Lung microvascular endothelial cell (primary cell): ENCODE measurements at regions not wholly inside any gene's neighbourhood (a gene's known extent, or its start where the extent isn't known, plus 50 kb on each side); places are given as distances from the start of the nearest gene placed in this dataset.
"Not testable (repeated sequence)": the region's sequence is repeated elsewhere in the genome, so short reads cannot be mapped to it uniquely, and the experiment has no call there.

Source experiments
- DNase-seq, 2 donors: peaks; one replicate each; pipeline versions ENCODE4 v3.0.0 to v3.0.0-alpha.2; 2010; ENCODE audit warnings: low read depth in 2 of 2

DNA sequence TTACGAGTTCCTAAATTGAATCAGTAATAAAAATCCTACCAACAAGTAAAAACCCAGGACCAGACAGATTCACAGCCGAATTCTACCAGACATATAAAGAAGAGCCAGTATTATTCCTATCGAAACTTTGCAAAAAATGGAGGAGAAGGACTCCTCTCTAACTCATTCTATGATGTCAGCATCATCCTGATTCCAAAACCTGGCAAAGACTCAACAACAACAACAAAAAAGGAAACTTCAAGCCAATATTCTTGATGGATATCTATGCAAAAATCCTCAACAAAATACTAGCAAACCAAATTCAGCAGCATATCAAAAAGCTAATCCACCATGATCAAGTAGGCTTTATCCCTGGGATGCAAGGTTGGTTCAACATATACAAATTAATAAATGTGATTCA, 84.6 kb upstream of the ADRB2 start:
- DNase-seq: peak; percentile 55 to 73

DNA sequence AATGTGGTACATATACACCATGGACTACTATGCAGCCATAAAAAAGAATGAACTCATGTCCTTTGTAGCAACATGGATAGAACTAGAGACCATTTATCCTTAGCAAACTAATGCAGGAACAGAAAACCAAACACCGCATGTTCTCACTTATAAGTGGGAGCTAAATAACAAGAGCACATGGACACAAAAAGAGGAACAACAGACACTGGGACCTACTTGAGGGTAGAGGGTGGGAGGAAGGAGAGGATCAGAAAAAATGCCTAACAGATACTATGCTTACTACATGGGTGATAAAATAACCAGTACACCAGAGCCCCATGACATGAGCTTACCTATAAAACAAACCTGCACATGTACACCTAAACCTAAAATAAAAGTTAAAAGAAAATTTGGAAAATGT, 82.0 kb upstream of the ADRB2 start:
- DNase-seq: not testable (repeated sequence)

DNA sequence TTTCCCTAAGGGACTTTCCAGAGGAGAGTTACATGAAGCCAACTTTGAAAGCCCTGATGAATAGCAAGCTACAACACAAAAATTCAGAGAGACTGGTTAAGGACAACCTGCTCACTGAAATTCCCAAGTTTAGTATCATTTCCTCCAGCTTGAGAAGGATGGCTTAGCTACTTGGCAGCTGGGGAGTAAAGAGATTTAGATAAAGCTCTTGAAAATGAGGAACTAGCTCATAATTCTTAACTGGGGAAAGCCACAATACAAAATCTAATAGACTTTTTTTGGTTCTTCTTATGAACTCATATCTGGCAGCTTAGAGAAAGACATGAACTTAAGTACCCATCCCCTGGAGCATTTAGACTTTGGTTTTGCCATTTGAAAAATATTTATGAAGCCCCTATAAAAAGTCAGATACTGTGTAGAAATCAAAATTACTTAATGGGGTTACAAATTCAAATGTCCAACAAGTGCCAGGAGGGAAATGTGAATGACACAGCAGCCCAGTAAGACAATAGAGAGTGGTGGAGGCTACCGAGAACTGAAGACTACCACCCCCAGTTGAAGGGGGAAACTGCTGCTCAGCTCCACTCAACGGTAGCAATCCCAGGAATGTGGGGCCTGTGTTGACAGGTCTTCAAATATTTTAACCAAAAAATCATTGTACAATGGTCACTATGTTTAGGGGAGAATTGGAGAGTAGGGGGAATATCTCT, 79.4 kb upstream of the ADRB2 start:
- DNase-seq: peak; percentile 34 to 84

DNA sequence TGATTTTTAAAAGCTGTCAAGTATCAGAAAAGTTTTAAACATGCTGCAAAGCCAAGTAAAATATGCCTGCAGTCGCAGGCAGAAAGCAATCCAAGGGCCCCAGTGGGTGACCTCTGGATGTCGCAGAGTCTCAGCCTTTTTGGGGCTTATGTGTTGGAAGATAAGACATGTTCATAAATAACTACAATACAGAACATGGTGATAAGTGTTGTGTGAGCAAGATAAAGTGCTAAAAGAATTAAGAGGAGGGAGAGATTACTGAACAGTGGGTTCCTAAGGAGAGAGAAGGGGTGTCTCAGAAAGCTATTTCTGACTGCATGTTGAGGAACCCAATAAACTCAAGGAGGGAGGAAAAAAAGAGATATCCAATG, 78.9 kb upstream of the ADRB2 start:
- DNase-seq: no peak

DNA sequence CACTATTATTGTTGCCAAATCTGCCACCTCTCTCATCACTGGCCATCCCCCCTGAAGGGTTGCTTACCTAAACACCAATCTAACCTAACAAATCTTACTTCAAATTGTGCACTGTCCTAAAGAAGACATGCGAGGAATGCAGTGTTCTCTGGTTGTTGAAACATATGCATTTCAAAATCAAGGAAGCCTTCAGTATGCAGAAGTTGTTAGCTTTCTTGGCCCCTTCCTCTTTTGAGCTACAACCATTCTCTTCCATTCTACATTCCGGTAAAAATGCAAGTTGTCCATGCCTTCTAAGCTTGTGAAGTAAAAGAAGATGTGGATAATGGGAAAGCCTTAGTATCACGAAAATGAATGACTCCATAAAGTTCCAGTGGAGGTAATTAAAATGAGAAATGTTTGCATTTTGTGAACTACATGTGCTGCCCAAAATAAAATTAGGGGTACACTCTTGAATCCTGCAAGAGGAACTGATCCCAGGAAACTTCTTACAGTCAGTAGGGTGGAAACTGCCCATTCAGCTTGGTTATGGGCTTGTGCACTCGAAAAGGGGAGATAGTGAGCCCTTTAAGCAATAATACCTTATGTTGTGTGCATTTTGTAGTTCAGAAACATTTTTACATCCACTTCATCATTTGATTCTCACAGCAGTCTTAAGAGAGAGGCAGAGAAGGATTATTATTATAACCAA, 77.6 kb upstream of the ADRB2 start:
- DNase-seq: no peak

DNA sequence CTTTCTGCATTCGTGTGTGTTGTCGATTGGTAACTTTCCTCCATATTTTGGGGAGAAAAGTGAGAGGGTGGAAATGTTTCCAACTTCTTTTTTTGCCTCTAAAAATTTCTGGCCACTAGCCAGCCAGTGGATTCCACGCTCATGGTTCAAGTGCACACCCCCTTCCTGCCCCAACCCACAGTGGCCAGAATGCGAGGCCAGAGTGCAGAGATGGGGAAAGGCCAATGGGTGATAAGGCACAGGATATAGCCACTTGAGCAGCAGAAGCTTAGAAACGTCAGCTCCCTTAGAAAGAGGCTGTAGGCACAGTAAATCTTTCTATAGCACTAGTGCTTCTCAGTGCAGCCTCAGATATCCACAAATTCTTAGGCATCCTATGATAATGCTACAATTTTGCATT, 75.8 kb upstream of the ADRB2 start:
- no peak for DNase-seq

DNA sequence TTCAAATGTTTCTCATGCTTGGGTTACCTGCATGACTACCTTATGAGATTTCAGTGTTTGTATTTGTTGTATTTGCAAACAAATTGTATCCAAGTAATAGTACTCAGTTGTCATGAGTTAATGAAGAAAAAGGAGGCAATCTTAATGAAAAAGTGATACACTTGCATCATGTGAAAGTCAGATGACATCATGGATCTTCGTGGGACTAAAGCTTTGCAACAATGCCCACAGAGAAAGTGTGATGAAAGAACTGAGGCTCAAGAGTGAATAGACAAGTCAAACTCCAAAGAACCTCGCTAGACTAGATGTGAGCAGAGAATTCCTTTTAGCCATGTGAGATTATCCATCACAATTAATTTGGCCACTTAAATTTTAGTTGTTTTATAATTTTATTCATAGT, 75.4 kb upstream of the ADRB2 start:
- DNase-seq: no peak

DNA sequence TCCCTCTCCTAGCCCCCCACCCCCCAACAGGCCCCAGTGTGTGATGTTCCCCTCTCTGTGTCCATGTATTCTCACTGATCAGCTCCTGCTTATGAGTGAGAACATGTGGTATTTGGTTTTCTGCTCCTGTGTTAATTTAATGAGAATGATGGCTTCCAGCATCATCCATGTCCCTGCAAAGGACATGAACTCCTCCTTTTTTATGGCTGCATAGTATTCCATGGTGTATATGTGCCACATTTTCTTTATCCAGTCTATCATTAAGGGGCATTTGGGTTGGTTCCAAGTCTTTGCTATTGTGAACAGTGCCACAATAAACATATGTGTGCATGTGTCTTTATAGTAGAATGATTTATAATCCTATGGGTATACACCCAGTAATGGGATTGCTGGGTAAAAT, 74.0 kb upstream of the ADRB2 start:
- not testable (repeated sequence) for DNase-seq

DNA sequence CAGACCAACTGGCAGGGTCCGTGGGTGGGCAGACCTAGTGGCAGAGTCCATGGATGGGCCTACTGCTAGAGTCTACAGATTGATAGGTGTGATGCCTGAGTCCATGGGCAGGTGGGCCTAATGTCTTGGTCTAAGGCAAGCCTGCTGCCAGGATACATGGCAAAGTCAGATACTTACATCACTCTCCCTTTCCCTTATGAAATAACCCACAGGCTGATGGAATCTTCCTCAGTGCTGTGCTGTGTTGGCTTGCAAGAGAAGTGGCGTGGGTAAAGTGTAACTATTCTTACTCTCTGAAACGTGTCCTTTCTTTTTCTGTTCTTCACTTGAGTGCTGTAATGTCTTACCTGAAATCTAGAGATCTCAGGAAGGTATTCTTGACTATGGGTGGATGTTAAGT, 67.3 kb upstream of the ADRB2 start:
- no peak for DNase-seq

DNA sequence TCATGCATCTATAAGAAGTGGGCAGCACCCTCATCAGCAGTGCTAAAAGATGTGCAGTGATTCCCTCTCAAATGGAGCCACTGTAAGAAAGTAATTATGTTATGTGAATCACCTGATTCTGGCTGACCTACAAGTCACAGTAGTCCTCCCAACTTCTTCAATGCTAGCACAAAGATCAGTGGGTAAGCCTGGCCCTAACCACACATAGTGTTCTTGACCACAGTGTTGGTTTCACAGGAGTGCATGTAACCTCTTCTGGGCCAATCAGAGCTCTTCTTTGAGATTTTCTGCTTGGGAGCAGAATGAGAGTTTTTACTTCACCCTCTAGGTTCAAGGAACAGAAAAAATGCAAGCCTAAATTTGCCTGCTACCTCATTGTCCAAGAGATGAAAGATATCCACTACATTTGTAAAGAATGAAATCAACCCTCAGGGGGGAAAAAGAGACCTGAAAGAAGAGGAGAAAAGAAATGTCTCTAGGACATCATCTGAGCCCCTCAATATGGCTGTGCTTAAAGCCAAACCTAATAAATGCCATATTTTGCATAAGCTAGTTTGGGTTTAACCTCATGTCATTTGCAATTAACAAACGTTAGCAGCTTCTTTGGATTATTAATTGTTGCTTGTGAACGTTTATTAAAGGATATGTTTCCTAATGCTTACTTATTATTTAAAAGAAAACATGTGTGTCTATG, 65.3 kb upstream of the ADRB2 start:
- DNase-seq: no peak

DNA sequence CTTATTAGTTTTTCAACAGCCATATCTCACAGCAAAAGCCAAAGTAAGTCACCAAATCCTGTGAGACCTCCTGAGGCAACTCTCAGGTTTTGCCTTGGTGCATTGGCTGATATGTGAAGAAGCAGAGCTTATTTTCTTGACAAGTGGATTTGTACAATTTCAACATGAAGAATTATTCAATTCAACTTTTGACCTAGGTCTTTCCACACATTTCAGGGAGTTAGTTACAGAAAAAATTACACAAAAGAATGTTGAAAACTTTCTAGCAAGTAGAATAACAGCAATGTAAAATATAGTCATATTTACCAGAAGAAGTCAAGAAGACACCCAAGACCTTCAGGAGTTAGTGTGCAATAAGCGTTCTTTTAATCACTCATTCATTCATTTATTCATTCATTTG, 62.4 kb upstream of the ADRB2 start:
- DNase-seq: no peak

DNA sequence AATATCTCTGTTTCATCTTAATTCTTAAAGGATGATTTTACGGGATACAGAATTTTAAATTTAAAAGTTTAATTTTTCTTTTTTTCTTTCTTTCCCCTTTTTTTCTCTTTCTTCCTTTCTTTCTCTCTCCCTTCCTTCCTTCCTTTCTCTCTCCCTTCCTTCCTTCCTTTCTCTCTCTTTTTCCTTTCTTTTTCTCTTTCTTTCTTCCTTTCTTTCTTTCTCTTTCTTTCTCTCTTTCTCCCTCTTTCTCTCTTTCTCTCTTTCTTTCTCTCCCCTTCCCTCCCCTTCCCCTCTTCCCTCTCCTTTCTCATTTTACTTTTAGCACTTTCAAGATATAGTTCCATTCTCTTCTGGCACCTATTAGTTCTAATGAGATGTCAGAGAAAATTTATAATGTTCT, 61.4 kb upstream of the ADRB2 start:
- DNase-seq: no peak

DNA sequence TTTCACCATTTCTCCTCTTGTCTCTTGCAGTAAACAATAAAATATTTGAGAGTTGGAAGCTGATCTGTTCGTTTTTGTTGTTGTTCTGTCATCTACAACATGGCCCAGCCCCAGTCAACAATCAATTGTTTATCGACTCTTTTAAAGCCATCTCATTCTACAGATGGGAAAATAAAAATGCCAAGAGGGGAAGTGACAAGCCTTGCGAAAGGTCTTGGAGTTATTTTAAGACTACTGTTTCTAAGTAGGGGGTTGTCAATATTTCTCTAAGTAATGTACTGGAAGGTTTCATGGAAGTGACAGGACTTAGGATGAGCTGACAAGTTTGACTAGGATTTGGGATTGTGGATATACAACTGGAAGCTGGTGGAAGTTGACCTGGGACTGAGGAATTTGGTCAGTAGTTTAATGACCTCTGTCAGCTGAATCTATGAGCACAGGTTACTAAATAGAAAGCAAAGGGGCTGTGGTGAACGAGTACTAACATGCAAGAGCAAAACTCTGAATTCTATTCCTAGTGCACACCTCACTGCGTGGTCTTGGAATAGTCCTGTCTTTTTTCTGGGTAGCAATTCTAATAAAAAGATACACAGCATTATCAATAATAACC, 57.5 kb upstream of the ADRB2 start:
- no peak for DNase-seq

DNA sequence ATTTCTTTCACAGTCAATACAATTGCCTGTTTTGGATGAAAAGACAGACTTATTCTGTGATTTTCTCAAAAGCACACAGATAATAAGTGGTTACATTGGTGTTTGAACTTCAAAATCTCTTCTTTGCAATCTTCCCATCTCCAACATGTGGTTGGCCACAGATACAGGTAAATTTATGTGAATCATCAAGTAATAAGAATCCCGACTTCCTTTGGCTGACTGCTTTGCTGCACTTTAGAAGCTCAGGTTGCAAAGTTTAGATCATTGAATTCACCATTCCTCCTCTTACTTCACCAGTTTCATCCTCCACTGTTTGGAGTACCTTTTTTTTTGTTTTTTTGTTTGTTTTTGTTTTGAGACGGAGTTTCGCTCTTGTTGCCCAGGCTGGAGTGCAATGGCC, 56.5 kb upstream of the ADRB2 start:
- no peak for DNase-seq

DNA sequence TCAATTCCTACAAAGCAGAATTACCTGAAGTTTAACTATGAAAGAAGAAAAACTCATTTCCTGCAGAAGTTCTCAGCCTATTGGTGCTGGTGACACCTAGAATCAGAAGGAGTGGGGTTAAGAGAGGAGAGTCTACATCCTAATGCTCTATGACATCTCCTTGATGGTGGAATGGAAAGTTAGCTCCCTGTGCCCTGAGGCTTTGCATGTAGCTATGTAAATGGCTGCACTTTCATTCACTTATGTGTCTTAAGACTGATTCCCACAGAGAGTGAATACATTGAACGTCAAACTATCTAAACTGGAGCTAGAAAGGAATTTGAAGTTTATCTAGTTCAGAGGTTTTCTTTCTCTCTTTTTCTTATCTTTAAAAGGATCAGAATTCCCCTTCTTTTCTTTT, 52.1 kb upstream of the ADRB2 start:
- DNase-seq: no peak

DNA sequence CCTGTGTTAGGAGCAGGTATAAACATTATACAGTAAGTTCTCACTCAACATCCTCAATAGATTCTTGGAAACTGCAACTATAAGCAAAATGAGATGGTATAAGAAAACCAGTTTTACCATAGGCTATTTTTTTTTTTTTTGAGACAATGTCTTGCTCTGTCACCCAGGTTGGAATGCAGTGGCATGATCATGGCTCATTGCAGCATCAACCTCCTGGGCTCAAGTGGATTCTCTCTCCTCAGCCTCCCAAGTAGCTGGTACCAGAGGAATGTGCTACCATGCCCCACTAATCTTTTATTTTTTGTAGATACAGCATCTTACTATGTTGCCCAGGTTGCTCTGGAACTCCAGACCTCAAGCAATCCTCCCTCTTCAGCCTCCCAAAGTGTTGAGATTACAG, 50.1 kb upstream of the ADRB2 start:
- DNase-seq: no peak
